Activated CD8-positive, alpha-beta T cell treated with anti-CD3 and anti-CD28 coated beads, Interleukin-2, amount 10 ng/mL, durations not matched to agents 7 days and 5 days (primary cell): ENCODE measurements at regions not wholly inside any gene's neighbourhood (a gene's known extent, or its start where the extent isn't known, plus 50 kb on each side); places are given as distances from the start of the nearest gene placed in this dataset.

ENCODE experiments used
- ATAC-seq: fragments of 150-1000 bp; cut with Tn5 transposase; one replicate; pipeline ENCODE4 v1.10.0; 2021; ENCODE audit warnings: moderate library complexity
- CTCF ChIA-PET: fragments of 350-600 bp; sonication (Branson Sonifier 250); formaldehyde crosslinking; loops from one replicate; lab custom pipeline; 2021; ENCODE audit warnings: antibody characterized with exemption; lab: Charles Lee
- POLR2A ChIA-PET: fragments of 350-600 bp; sonication (Branson Sonifier 250); formaldehyde crosslinking; loops from one replicate; lab custom pipeline; 2021; ENCODE audit warnings: antibody characterized with exemption; lab: Charles Lee
- DNase-seq: peaks from one replicate; pipeline ENCODE4 v3.0.0-alpha.2; 2020
- H3K27ac Mint-ChIP-seq: one replicate; pipeline ENCODE4 v1.8.0; 2021; ENCODE audit warnings: mild to moderate bottlenecking, mixed read lengths
- H3K27me3 Mint-ChIP-seq: one replicate; pipeline ENCODE4 v1.8.0; 2021; ENCODE audit warnings: low read depth, mixed read lengths
- H3K36me3 Mint-ChIP-seq: one replicate; pipeline ENCODE4 v1.8.0; 2021; ENCODE audit warnings: low read depth, mixed read lengths
- H3K4me1 Mint-ChIP-seq: one replicate; pipeline ENCODE4 v1.8.0; 2021; ENCODE audit warnings: low read depth, mixed read lengths
- H3K4me3 Mint-ChIP-seq: one replicate; pipeline ENCODE4 v1.8.0; 2021; ENCODE audit warnings: mild to moderate bottlenecking, mixed read lengths
- H3K9me3 Mint-ChIP-seq: one replicate; pipeline ENCODE4 v1.8.0; 2022; ENCODE audit warnings: mixed read lengths; ENCODE audit not compliant: insufficient read depth

DNA sequence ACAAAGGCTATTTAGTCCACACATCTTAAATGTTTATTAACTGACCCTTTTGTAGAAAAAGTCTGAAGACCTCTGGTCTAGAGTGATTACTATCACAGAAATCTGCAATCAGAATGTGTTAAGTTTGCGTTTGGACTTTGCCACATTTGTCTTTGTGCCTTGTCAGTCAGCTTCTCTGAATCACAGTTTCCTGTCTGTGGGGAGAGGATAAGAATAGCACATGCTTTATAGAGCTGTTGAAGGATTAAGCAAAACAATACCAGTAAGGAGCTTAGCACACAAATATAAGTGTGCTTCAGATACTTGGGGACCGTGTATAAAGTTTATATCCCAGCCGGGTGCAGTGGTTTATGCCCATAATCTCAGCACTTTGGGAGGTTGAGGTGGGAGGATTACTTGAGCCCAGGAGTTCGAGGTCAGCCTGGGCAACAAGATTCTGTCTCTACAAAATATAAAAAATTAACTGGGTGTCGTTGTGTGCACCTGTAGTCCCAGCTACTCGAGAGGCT is 63.0 kb upstream of the BTG1 start:
- DNase-seq (peak; percentile 60), ATAC-seq (peak; percentile 89)
- Mint-ChIP-seq H3K4me1 (peaks cover 41% of the 10 kb centered on the region), H3K27me3 (no peaks in the 10 kb centered on the region), H3K4me3 (peak overlapping the region; percentile 51), H3K27ac (peak overlapping the region; percentile 93), H3K9me3 (peaks cover 3% of the 10 kb centered on the region), H3K36me3 (peaks cover 26% of the 10 kb centered on the region)
- ChIA-PET CTCF (interaction anchor here (0.6 to 4.7 kb wide), 7 partner anchors 10 to 466 kb away, joined by 3 to 42 read pairs (median 4); partner anchors contain the start of gene BTG1), POLR2A (interaction anchor here (0.6 to 6.1 kb wide), 12 partner anchors 10 to 332 kb away, joined by 3 to 127 read pairs (median 5); partner anchors contain the start of gene BTG1)

DNA sequence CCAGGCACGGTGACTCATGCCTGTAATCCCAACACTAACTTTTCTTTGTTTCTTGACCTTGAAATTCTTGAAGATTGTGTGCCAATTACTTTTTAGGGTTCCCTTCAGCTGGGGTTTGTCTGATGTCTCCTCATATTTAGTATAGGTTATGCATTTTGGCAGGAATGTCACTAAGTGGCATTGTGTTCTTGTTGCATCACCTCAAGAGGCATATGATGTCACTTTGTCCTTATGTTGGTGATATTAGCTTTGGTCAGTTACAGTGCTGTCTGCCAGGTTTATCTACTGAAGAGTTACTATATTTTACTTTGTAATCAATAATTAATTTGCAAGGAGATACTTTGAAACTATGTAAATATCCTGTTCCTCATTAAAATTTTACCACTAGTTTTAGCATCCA is 61.0 kb upstream of the BTG1 start:
- CTCF ChIA-PET: interaction anchor here (1.8 to 4.7 kb wide), 2 partner anchors 63 to 201 kb away, joined by 4 to 42 read pairs; partner anchors contain the start of gene BTG1

DNA sequence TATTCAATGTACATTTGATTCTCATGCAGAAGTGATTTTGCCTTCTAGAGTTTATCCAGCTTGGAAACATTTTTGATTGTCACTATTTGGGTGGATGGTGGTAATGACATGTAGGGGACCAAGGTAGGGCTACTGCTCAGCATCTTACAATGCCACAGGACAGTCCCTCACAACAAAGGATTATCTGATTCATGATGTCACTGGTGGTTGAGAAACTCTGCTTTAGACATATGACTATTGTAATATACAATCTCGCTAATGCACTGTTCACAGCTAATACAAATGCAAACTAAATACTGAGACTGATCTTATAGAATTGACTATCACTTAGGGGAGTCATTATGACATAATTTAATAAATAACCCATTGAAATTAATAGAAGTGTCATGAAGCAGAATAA is 60.4 kb upstream of the BTG1 start:
- Mint-ChIP-seq H3K27ac (no peak overlapping the region), H3K27me3 (no peaks in the 10 kb centered on the region), H3K4me1 (peaks cover 36% of the 10 kb centered on the region), H3K9me3 (no peaks in the 10 kb centered on the region), H3K4me3 (no peak overlapping the region), H3K36me3 (peaks cover 21% of the 10 kb centered on the region)
- DNase-seq (no peak), ATAC-seq (no peak)
- ChIA-PET CTCF (interaction anchor here (1.0 to 1.8 kb wide), 2 partner anchors 202 to 824 kb away, joined by 3 to 4 read pairs; no protein-coding TSS in a partner anchor), POLR2A (interaction anchor here (6.1 kb wide), 1 partner anchor 61 kb away, joined by 127 read pairs; the partner anchor contains the start of gene BTG1)

More for the DNA sequence above, 61.0 kb upstream of the BTG1 start:
- peaks cover under 1% of the 10 kb centered on the region for H3K9me3 Mint-ChIP-seq
- no peaks in the 10 kb centered on the region for H3K27me3 Mint-ChIP-seq
- H3K4me1 Mint-ChIP-seq: peaks cover 36% of the 10 kb centered on the region
- no peak overlapping the region for H3K4me3 Mint-ChIP-seq
- POLR2A ChIA-PET: interaction anchor here (0.7 to 6.1 kb wide), 2 partner anchors 61 to 721 kb away, joined by 3 to 127 read pairs; partner anchors contain the start of gene BTG1
- DNase-seq: no peak
- H3K36me3 Mint-ChIP-seq: peaks cover 23% of the 10 kb centered on the region
- ATAC-seq: no peak
- H3K27ac Mint-ChIP-seq: no peak overlapping the region

DNA sequence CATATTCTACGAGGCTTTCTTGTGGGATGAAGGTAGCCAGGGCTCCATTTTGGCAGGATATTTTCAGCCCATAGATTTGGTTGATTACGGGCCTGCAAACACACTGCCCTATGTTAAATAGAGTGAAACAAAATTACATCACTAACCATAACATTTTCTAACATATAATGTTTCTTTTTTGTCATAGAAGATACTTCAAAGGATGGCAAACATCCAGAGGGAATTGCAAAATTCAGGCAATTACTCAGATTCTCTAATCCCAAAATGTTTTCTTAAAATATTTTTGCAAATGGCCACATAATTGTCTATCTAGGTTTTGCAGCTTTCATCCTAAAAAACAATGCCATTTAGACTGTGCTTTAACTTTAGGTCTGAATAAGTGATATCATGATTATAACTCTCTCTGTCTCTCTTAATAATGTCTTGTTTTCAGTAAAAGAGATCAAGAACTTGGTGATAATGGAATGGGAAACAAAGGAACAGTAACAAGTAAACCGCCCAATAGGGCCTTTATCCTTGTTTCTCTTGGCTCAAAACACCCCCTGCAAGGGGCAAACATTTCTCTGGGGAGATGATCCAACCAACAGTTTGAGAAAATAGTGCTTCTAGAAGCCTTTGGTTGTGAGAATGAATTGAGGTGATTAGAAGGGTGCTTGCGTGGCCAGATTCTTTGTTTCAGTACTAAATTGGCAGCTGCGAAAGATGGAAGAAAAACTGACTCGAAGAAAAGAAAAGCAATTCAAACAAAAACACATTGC is 54.4 kb upstream of the BTG1 start:
- Mint-ChIP-seq H3K36me3 (peaks cover 7% of the 10 kb centered on the region), H3K9me3 (peaks cover 13% of the 10 kb centered on the region), H3K4me3 (no peak overlapping the region), H3K27ac (no peak overlapping the region), H3K27me3 (no peaks in the 10 kb centered on the region), H3K4me1 (no peaks in the 10 kb centered on the region)
- ChIA-PET POLR2A (no interaction called here), CTCF (no interaction called here)
- DNase-seq: no peak
- ATAC-seq: no peak

DNA sequence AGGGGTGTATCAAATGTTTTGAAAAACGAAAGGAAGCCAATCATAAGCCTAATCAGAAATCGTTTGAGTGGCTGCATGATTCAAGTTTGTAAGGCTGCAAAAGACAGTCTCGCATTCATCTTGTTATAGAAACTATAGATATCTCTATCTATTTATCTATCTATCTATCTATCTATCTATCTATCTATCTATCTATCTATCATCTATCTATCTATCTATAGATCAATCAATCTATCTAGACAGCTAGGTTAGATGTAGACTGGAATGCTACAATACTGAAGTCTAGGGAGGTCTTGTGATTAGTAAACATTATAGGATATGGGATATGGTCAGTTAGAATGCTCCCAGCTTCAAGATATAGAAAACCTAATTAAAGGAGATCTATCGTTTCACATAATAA is 52.2 kb upstream of the BTG1 start:
- no peak for DNase-seq
- ChIA-PET CTCF (interaction anchor here (0.9 to 1.9 kb wide), 2 partner anchors 13 to 15 kb away, joined by 3 to 5 read pairs; no protein-coding TSS in a partner anchor), POLR2A (interaction anchor here (1.9 kb wide), 1 partner anchor 52 kb away, joined by 8 read pairs; the partner anchor contains the start of gene BTG1)
- Mint-ChIP-seq H3K27ac (no peak overlapping the region), H3K27me3 (no peaks in the 10 kb centered on the region), H3K4me3 (no peak overlapping the region), H3K9me3 (peaks cover 13% of the 10 kb centered on the region), H3K36me3 (peaks cover 7% of the 10 kb centered on the region), H3K4me1 (no peaks in the 10 kb centered on the region)
- no peak for ATAC-seq

DNA sequence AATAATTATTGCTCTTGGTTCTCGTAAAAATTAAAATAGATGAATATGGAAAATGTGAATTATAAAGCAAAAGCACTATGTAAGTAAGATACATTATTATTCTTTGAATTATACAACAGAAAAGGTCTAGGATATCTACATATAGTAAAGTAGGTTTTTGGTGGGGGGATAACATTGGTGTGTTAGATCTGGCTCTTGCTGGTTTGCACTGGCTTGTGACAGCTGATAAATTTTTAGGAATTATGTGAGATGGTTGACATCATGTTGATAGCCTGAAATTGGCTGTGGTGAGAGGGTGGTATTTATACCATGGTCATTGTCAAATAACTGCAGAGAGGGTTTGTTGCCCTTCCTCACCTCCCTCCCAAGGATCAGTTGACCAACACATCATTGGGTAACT is 50.7 kb upstream of the BTG1 start:
- Mint-ChIP-seq H3K4me1 (peaks cover 4% of the 10 kb centered on the region), H3K4me3 (no peak overlapping the region), H3K36me3 (peaks cover 7% of the 10 kb centered on the region), H3K27me3 (no peaks in the 10 kb centered on the region), H3K9me3 (peaks cover 13% of the 10 kb centered on the region), H3K27ac (no peak overlapping the region)
- no peak for ATAC-seq
- ChIA-PET POLR2A (no interaction called here), CTCF (no interaction called here)
- DNase-seq: no peak
